Panc1 (cell line): ENCODE measurements at regions not wholly inside any gene's neighbourhood (a gene's known extent, or its start where the extent isn't known, plus 50 kb on each side); places are given as distances from the start of the nearest gene placed in this dataset.

Experiments used
- ATAC-seq: fragments of 200-7000 bp; cut with Tn5 transposase; 2 replicates; pipeline ENCODE4 v1.9.1; 2020; ENCODE audit warnings: mild to moderate bottlenecking, moderate library complexity
- BruUV-seq: library from RNA; stranded (reverse); fragments of 400-500 nt; replicated peaks from 2 replicates; lab custom pipeline; 2021; lab: Mats Ljungman, UMichigan
- CTCF ChIA-PET: fragments of 300-600 bp; sonication (Branson Sonifier 250); formaldehyde crosslinking; loops from one replicate; lab custom pipeline; 2022; ENCODE audit warnings: antibody characterized with exemption; lab: Charles Lee
- POLR2A ChIA-PET: fragments of 300-600 bp; sonication (Branson Sonifier 250); formaldehyde crosslinking; loops from one replicate; lab custom pipeline; 2022; ENCODE audit warnings: antibody characterized with exemption; lab: Charles Lee
- DNase-seq: peaks from one replicate; pipeline ENCODE4 v3.0.0-alpha.2; 2010; ENCODE audit warnings: low read depth, low spot score
- H3K27ac ChIP-seq: 2 replicates; pipeline ENCODE4 v1.5.1; 2011; ENCODE audit warnings: mild to moderate bottlenecking, low read length, inconsistent platforms
- H3K27me3 ChIP-seq: fragments of 200-500 bp; sonication (Bioruptor generic); 2 replicates; pipeline ENCODE4 v1.6.0; 2014; ENCODE audit warnings: low read length, inconsistent platforms; ENCODE audit not compliant: control insufficient read depth, insufficient read depth
- H3K36me3 ChIP-seq: fragments of 200-500 bp; sonication (Bioruptor generic); 2 replicates; pipeline ENCODE4 v1.5.1; 2014; ENCODE audit warnings: inconsistent platforms, mild to moderate bottlenecking, low read length, moderate library complexity; ENCODE audit not compliant: control insufficient read depth, insufficient read depth
- H3K4me1 ChIP-seq: 2 replicates; pipeline ENCODE4 v1.5.1; 2011; ENCODE audit warnings: inconsistent platforms, mild to moderate bottlenecking, low read length, moderate library complexity; ENCODE audit not compliant: control insufficient read depth, insufficient read depth
- H3K4me3 ChIP-seq, 2 experiments: 2 replicates each; pipeline ENCODE4 v1.5.1; 2011 to 2012; ENCODE audit warnings: low read depth in 2 of 2, low read length in 2 of 2, mild to moderate bottlenecking in 2 of 2, inconsistent platforms in 1 of 2, moderate library complexity in 1 of 2
- H3K9me3 ChIP-seq: fragments of 200-500 bp; sonication (Bioruptor generic); 2 replicates; pipeline ENCODE4 v1.5.1; 2014; ENCODE audit warnings: low read depth, mild to moderate bottlenecking, inconsistent platforms, low read length, moderate library complexity; ENCODE audit not compliant: control insufficient read depth, insufficient read depth
- CTCF ChIP-seq: fragments of 450-650 bp; IDR thresholded peaks from 2 replicates; pipeline ENCODE4 v1.5.1; 2017; ENCODE audit warnings: mild to moderate bottlenecking
- POLR2AphosphoS5 ChIP-seq: IDR thresholded peaks from 2 replicates; pipeline ENCODE4 v1.6.1; 2012; ENCODE audit warnings: mild to moderate bottlenecking, low read depth, low read length, moderate library complexity
- REST ChIP-seq, 2 experiments: IDR thresholded peaks; 2 replicates each; pipeline ENCODE4 v1.6.1; 2011 to 2012; ENCODE audit warnings: low read depth in 2 of 2, control low read depth in 1 of 2, low read length in 1 of 2, mild to moderate bottlenecking in 1 of 2, moderate library complexity in 1 of 2; ENCODE audit not compliant: insufficient read depth in 1 of 2
- SIN3A ChIP-seq: IDR thresholded peaks from 2 replicates; pipeline ENCODE4 v1.6.1; 2012; ENCODE audit warnings: low read depth, mild to moderate bottlenecking, low read length, moderate library complexity, borderline replicate concordance; ENCODE audit not compliant: insufficient read depth
- TCF7L2 ChIP-seq: IDR thresholded peaks from 2 replicates; pipeline ENCODE4 v1.6.1; 2011; ENCODE audit warnings: mild to moderate bottlenecking, low read depth, low read length, inconsistent platforms
- in situ Hi-C: cut with HindIII; loops from 2 replicates; pipeline ENCODE4 v1.10.0; 2016; ENCODE audit warnings: low sequenced_read_pairs, low pct_unique_long_range_greater_than_20kb
- intact Hi-C: fragments of 100-400 bp; cut with micrococcal nuclease; formaldehyde crosslinking; loops from one replicate; pipeline ENCODE4 v1.10.0; 2022; ENCODE audit not compliant: unreplicated experiment

- Histone ChIP-seq H3K9me3 (no peaks in the 10 kb centered on the region), H3K4me3 (no peak overlapping the region), H3K27me3 (no peaks in the 10 kb centered on the region), H3K36me3 (no peaks in the 10 kb centered on the region), H3K4me1 (no peaks in the 10 kb centered on the region), H3K27ac (no peak overlapping the region)
- DNase-seq (no peak), ATAC-seq (no peak)
- in situ Hi-C loops = no loop called here
- ChIA-PET CTCF (no interaction called here), POLR2A (no interaction called here)
- BruUV-seq = no TSS peak
- intact Hi-C loops = no loop called here
- TF ChIP-seq TCF7L2 (no peak), REST (IDR thresholded peaks at IDR 0.05; ENCODE audit: insufficient read depth in 1 of 2, low read depth in 2 of 2, low read length in 1 of 2) (no peak), POLR2AphosphoS5 (no peak), CTCF (no peak), SIN3A (no peak)
Observed at GRCh38 chr3:22121068-22121701, 370.2 kb upstream of the ZNF385D start.

GRCh38 chr3:22122567-22122966 lies 371.6 kb upstream of the ZNF385D start:
- CTCF ChIA-PET = no interaction called here
- DNase-seq (no peak), ATAC-seq (no peak)
- intact Hi-C loops = no loop called here
- Histone ChIP-seq H3K4me3 (no peak overlapping the region), H3K9me3 (no peaks in the 10 kb centered on the region), H3K4me1 (no peaks in the 10 kb centered on the region), H3K36me3 (no peaks in the 10 kb centered on the region), H3K27ac (no peak overlapping the region), H3K27me3 (no peaks in the 10 kb centered on the region)
- BruUV-seq = no TSS peak
- POLR2A ChIA-PET = no interaction called here
- in situ Hi-C loops = no loop called here
- TF ChIP-seq POLR2AphosphoS5 (no peak), TCF7L2 (no peak), SIN3A (no peak), REST (IDR thresholded peaks at IDR 0.05; ENCODE audit: insufficient read depth in 1 of 2, low read depth in 2 of 2, low read length in 1 of 2) (no peak), CTCF (no peak)
